Hepatocyte (in vitro differentiated cells): ENCODE measurements at regions not wholly inside any gene's neighbourhood (a gene's known extent, or its start where the extent isn't known, plus 50 kb on each side); places are given as distances from the start of the nearest gene placed in this dataset.

Source experiments
- DNase-seq: peaks from one replicate; pipeline ENCODE4 v3.0.0-alpha.2; 2016; ENCODE audit warnings: low spot score
- H2AFZ ChIP-seq: fragments of 200-600 bp; sonication (generic); 2 replicates; pipeline ENCODE4 v1.6.0; 2016; ENCODE audit warnings: antibody characterized with exemption, mild to moderate bottlenecking
- H3K27ac ChIP-seq: fragments of 200-600 bp; sonication (generic); 2 replicates; pipeline ENCODE4 v1.5.1; 2016; ENCODE audit warnings: mild to moderate bottlenecking
- H3K27me3 ChIP-seq: fragments of 200-600 bp; sonication (generic); 2 replicates; pipeline ENCODE4 v1.6.1; 2016
- H3K36me3 ChIP-seq: fragments of 200-600 bp; sonication (generic); replicated peaks from 2 replicates; pipeline ENCODE4 v1.5.1; 2016; ENCODE audit warnings: low read depth; ENCODE audit not compliant: insufficient read depth
- H3K4me1 ChIP-seq: fragments of 200-600 bp; sonication (generic); 2 replicates; pipeline ENCODE4 v1.5.1; 2016; ENCODE audit warnings: mild to moderate bottlenecking, moderate library complexity; ENCODE audit not compliant: insufficient read depth
- H3K4me2 ChIP-seq: fragments of 200-600 bp; sonication (generic); 2 replicates; pipeline ENCODE4 v1.6.0; 2016
- H3K4me3 ChIP-seq: fragments of 200-600 bp; sonication (generic); 2 replicates; pipeline ENCODE4 v1.5.1; 2016; ENCODE audit warnings: mild to moderate bottlenecking
- H3K79me2 ChIP-seq: fragments of 200-600 bp; sonication (generic); 2 replicates; pipeline ENCODE4 v1.6.0; 2017; ENCODE audit warnings: mild to moderate bottlenecking
- H3K9me2 ChIP-seq: fragments of 200-600 bp; sonication (generic); replicated peaks from 2 replicates; pipeline ENCODE4 v1.6.0; 2017; ENCODE audit warnings: mild to moderate bottlenecking; ENCODE audit not compliant: insufficient read depth
- H3K9me3 ChIP-seq: fragments of 200-600 bp; sonication (generic); 2 replicates; pipeline ENCODE4 v1.5.1; 2016; ENCODE audit warnings: low read depth, mild to moderate bottlenecking
- H4K20me1 ChIP-seq: fragments of 200-600 bp; sonication (generic); 2 replicates; pipeline ENCODE4 v1.6.0; 2016; ENCODE audit warnings: mild to moderate bottlenecking; ENCODE audit not compliant: insufficient read depth, poor library complexity, severe bottlenecking
- CTCF ChIP-seq: fragments of 200-600 bp; sonication (generic); IDR thresholded peaks from 2 replicates; pipeline ENCODE4 v1.5.1; 2016; ENCODE audit warnings: antibody characterized with exemption, mild to moderate bottlenecking; ENCODE audit not compliant: poor library complexity
- EZH2 ChIP-seq: fragments of 200-600 bp; sonication (generic); IDR thresholded peaks from 2 replicates; pipeline ENCODE4 v1.6.1; 2016; ENCODE audit warnings: antibody characterized with exemption, mild to moderate bottlenecking, borderline replicate concordance
- EZH2phosphoT487 ChIP-seq: fragments of 200-600 bp; sonication (generic); IDR thresholded peaks from one replicate; pipeline ENCODE4 v1.6.1; 2018; ENCODE audit warnings: antibody characterized with exemption, mild to moderate bottlenecking, low read depth, moderate library complexity; ENCODE audit not compliant: unreplicated experiment, severe bottlenecking
- WGBS: methylation state at CpG from one replicate; pipeline ENCODE4 v1.1.6; 2016; ENCODE audit warnings: low lambda C conversion rate; ENCODE audit errors: missing lambda C conversion rate; 5-methylcytosine and 5-hydroxymethylcytosine counted together

DNA sequence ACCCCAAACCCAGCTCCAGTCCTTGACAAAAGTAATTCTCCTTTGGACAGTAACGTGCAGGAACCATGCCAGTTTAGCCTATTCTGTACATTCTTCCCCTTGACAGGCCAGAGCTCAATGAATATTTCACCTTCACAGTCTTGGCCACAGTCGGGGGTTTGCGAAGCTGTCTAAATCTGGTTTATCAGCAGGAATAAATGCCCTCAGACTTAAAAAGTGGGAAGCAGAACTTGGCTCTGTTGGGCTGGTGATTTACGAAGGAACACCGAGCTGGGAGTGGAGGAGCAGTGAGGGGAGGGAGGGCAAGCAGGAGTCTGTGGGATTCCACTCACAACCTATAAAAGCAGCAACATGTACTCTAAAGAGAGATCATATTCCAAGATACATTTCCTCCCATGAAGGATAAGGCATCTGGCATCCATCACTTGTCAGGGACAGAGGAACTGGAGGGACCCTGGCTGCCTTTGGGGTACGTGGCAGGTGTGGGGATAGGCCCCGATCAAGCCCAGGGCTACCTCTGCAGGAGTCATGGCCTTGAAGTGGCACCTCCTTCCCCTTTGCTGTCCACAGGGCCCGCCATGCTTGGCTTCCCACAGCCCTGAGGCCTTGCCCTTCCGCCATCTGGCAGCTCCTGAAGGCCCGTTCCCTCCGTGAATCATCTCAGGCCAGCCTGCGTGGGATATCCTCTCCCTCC is 154.3 kb downstream of the ADAMTS15 start:
- no peak overlapping the region for H3K4me3 ChIP-seq
- no peak overlapping the region for H3K4me2 ChIP-seq
- H4K20me1 ChIP-seq, result no peaks in the 10 kb centered on the region
- H3K36me3 ChIP-seq, result no peaks in the 10 kb centered on the region
- 65% methylated on average over 12 of the region's 12 CpGs for WGBS
- H3K4me1 ChIP-seq, result peaks cover 27% of the 10 kb centered on the region
- H3K27me3 ChIP-seq, result no peaks in the 10 kb centered on the region
- no peak for TF ChIP-seq EZH2phosphoT487
- no peak for TF ChIP-seq EZH2
- TF ChIP-seq CTCF, result no peak
- no peaks in the 10 kb centered on the region for H3K9me2 ChIP-seq
- no peak overlapping the region for H3K27ac ChIP-seq
- no peak overlapping the region for H2AFZ ChIP-seq
- DNase-seq, result no peak
- H3K9me3 ChIP-seq, result no peaks in the 10 kb centered on the region
- no peaks in the 10 kb centered on the region for H3K79me2 ChIP-seq

GRCh38 chr11:130603335-130603906 is 155.0 kb downstream of the ADAMTS15 start:
- Histone ChIP-seq H3K4me1 (peaks cover 27% of the 10 kb centered on the region), H3K4me2 (no peak overlapping the region)

GRCh38 chr11:130604606-130605005 is 156.2 kb downstream of the ADAMTS15 start:
- no peak for DNase-seq
- Histone ChIP-seq H3K27me3 (no peaks in the 10 kb centered on the region), H3K79me2 (no peaks in the 10 kb centered on the region), H3K27ac (no peak overlapping the region), H3K4me3 (no peak overlapping the region), H2AFZ (no peak overlapping the region), H3K4me1 (peaks cover 27% of the 10 kb centered on the region), H3K4me2 (no peak overlapping the region), H3K9me3 (no peaks in the 10 kb centered on the region), H4K20me1 (no peaks in the 10 kb centered on the region), H3K9me2 (no peaks in the 10 kb centered on the region), H3K36me3 (no peaks in the 10 kb centered on the region)
- TF ChIP-seq EZH2 (no peak), EZH2phosphoT487 (no peak), CTCF (no peak)
- 77% methylated on average over 1 of the region's 1 CpG for WGBS

More at GRCh38 chr11:130603335-130603906, 155.0 kb downstream of the ADAMTS15 start:
- Histone ChIP-seq H3K79me2 (no peaks in the 10 kb centered on the region), H3K9me2 (no peaks in the 10 kb centered on the region), H3K9me3 (no peaks in the 10 kb centered on the region), H3K27ac (no peak overlapping the region), H3K4me3 (no peak overlapping the region), H3K27me3 (no peaks in the 10 kb centered on the region), H3K36me3 (no peaks in the 10 kb centered on the region), H4K20me1 (no peaks in the 10 kb centered on the region), H2AFZ (no peak overlapping the region)
- no peak for DNase-seq
- no peak for TF ChIP-seq CTCF
- no peak for TF ChIP-seq EZH2
- TF ChIP-seq EZH2phosphoT487, result no peak
- WGBS, result 75% methylated on average over 7 of the region's 7 CpGs
